Endothelial cell of umbilical vein (primary cell): ENCODE measurements at regions not wholly inside any gene's neighbourhood (a gene's known extent, or its start where the extent isn't known, plus 50 kb on each side); places are given as distances from the start of the nearest gene placed in this dataset.

Experiments
- EZH2 ChIP-seq: IDR thresholded peaks from 2 replicates; pipeline ENCODE4 v1.6.1; 2012; ENCODE audit warnings: borderline replicate concordance, low read depth, mild to moderate bottlenecking, moderate library complexity, low read length, inconsistent platforms; ENCODE audit not compliant: severe bottlenecking
- FOS ChIP-seq: IDR thresholded peaks from 2 replicates; pipeline ENCODE4 v1.6.1; 2011; ENCODE audit warnings: mild to moderate bottlenecking, low read length, moderate library complexity, borderline replicate concordance; ENCODE audit not compliant: insufficient read depth
- GATA2 ChIP-seq: IDR thresholded peaks from 2 replicates; pipeline ENCODE4 v1.7.0; 2011; ENCODE audit warnings: low read depth, mild to moderate bottlenecking, moderate library complexity, mixed read lengths, low read length; ENCODE audit not compliant: insufficient read length, insufficient read depth
- JUN ChIP-seq: IDR thresholded peaks from 2 replicates; pipeline ENCODE4 v1.6.1; 2011; ENCODE audit warnings: borderline replicate concordance, low read depth; ENCODE audit not compliant: insufficient read length, insufficient read depth
- MYC ChIP-seq: IDR thresholded peaks from one replicate; pipeline ENCODE4 v1.6.1; 2011; ENCODE audit warnings: mild to moderate bottlenecking, low read depth, low read length
- POLR2A ChIP-seq: IDR thresholded peaks from 2 replicates; pipeline ENCODE4 v1.6.1; 2012; ENCODE audit warnings: low read depth, mild to moderate bottlenecking, control low read depth, low read length
- POLR2AphosphoS5 ChIP-seq: IDR thresholded peaks from 2 replicates; pipeline ENCODE4 v1.6.1; 2012; ENCODE audit warnings: low read depth, mild to moderate bottlenecking, control low read depth, low read length, moderate library complexity; ENCODE audit not compliant: insufficient read depth
- TF ChIP-seq, protein P1 (sequence below), 2 donors: IDR thresholded peaks; 1 replicate in 1 of 2; 2 replicates in 1 of 2; pipeline ENCODE4 v1.5.1; 2011; ENCODE audit warnings: low read length in 2 of 2, mild to moderate bottlenecking in 2 of 2, moderate library complexity in 2 of 2, control low read depth in 1 of 2, inconsistent platforms in 1 of 2, low read depth in 1 of 2; ENCODE audit not compliant: insufficient read depth in 1 of 2; ENCODE audit errors: extremely low read depth in 1 of 2
- TF ChIP-seq, protein P2 (sequence below): IDR thresholded peaks from 2 replicates; pipeline ENCODE4 v1.6.1; 2011; ENCODE audit not compliant: insufficient read depth, insufficient read length

DNA sequence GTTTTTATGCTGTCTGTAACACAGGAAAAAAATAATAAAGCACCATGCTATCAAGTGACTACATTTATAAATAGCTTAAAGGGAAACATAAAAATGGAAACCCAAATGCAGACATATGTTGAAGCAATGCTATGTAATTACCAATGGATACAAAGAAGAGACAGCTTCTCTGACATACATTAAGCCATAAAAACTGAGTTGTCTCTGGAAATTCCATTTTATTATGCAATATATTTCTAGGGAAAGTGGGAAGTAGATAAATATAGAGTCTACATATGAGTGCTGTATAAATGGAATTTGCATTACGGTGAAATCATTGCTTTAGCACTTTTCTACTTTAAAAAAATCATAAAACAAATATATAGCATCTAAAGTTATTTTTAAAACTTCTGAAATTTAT, 135.2 kb upstream of the COL11A1 start:
- no peak for TF ChIP-seq POLR2AphosphoS5
- TF ChIP-seq POLR2A, result no peak
- TF ChIP-seq, protein P1, sequence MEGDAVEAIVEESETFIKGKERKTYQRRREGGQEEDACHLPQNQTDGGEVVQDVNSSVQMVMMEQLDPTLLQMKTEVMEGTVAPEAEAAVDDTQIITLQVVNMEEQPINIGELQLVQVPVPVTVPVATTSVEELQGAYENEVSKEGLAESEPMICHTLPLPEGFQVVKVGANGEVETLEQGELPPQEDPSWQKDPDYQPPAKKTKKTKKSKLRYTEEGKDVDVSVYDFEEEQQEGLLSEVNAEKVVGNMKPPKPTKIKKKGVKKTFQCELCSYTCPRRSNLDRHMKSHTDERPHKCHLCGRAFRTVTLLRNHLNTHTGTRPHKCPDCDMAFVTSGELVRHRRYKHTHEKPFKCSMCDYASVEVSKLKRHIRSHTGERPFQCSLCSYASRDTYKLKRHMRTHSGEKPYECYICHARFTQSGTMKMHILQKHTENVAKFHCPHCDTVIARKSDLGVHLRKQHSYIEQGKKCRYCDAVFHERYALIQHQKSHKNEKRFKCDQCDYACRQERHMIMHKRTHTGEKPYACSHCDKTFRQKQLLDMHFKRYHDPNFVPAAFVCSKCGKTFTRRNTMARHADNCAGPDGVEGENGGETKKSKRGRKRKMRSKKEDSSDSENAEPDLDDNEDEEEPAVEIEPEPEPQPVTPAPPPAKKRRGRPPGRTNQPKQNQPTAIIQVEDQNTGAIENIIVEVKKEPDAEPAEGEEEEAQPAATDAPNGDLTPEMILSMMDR (IDR thresholded peaks at IDR 0.05; ENCODE audit: extremely low read depth in 1 of 2, insufficient read depth in 1 of 2, low read depth in 1 of 2, low read length in 2 of 2), result no peak
- TF ChIP-seq EZH2, result no peak
- no peak for TF ChIP-seq GATA2
- TF ChIP-seq, protein P2, sequence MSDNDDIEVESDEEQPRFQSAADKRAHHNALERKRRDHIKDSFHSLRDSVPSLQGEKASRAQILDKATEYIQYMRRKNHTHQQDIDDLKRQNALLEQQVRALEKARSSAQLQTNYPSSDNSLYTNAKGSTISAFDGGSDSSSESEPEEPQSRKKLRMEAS, result no peak
- no peak for TF ChIP-seq FOS
- no peak for TF ChIP-seq JUN
- TF ChIP-seq MYC, result no peak
